Calu3 (cell line): ENCODE measurements at regions not wholly inside any gene's neighbourhood (a gene's known extent, or its start where the extent isn't known, plus 50 kb on each side); places are given as distances from the start of the nearest gene placed in this dataset.

Experiments used
- BruUV-seq: library from RNA; stranded (reverse); fragments of 400-500 nt; replicated peaks from 2 replicates; lab custom pipeline; 2021; lab: Mats Ljungman, UMichigan
- CTCF ChIA-PET: fragments of 300-600 bp; sonication (Branson Sonifier 250); formaldehyde crosslinking; loops from one replicate; lab custom pipeline; 2022; ENCODE audit warnings: antibody characterized with exemption; lab: Charles Lee
- DNase-seq: peaks from one replicate; pipeline ENCODE4 v3.0.0; 2022
- H3K27ac Mint-ChIP-seq: one replicate; pipeline ENCODE4 v1.8.0; 2022; ENCODE audit warnings: mixed read lengths; ENCODE audit not compliant: unreplicated experiment
- H3K27me3 Mint-ChIP-seq: one replicate; pipeline ENCODE4 v1.8.0; 2022; ENCODE audit warnings: mixed read lengths; ENCODE audit not compliant: unreplicated experiment
- H3K36me3 Mint-ChIP-seq: one replicate; pipeline ENCODE4 v1.8.0; 2022; ENCODE audit warnings: mild to moderate bottlenecking, moderate library complexity, mixed read lengths; ENCODE audit not compliant: insufficient read depth, unreplicated experiment
- H3K4me1 Mint-ChIP-seq: one replicate; pipeline ENCODE4 v1.8.0; 2022; ENCODE audit warnings: mild to moderate bottlenecking, low read depth, mixed read lengths; ENCODE audit not compliant: unreplicated experiment
- H3K4me3 Mint-ChIP-seq: one replicate; pipeline ENCODE4 v1.8.0; 2022; ENCODE audit warnings: mild to moderate bottlenecking, low read depth, moderate library complexity, mixed read lengths; ENCODE audit not compliant: unreplicated experiment
- H3K9me3 Mint-ChIP-seq: one replicate; pipeline ENCODE4 v1.8.0; 2022; ENCODE audit warnings: low read depth, mixed read lengths; ENCODE audit not compliant: unreplicated experiment
- CTCF ChIP-seq: fragments of 200-600 bp; IDR thresholded peaks from one replicate; pipeline ENCODE4 v1.8.0; 2022; ENCODE audit warnings: antibody characterized with exemption; ENCODE audit not compliant: unreplicated experiment
- intact Hi-C: fragments of 100-400 bp; cut with micrococcal nuclease; formaldehyde crosslinking; loops from one replicate; pipeline ENCODE4 v1.10.0; 2022; ENCODE audit not compliant: unreplicated experiment

DNA sequence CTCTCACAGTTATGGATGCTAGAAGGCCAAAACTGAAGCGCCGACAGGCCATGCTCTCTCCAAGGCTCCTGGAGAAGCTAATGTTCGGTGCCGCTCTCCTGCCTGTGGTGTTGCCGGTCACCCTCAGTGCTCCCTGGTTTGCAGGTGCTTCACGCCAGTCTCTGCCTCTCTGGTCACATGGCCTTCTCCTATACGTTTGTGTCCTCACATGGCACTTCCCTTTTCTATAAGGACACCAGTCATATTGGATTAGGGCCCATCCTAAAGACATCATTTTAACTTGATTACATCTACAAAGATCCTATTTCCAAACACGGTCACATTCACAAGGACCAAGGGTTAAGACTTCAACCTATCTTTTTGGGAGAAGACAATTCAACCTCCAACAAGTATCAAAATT, 671.3 kb upstream of the ARGLU1 start:
- CTCF ChIA-PET: no interaction called here
- DNase-seq: no peak
- H3K4me1 Mint-ChIP-seq: no peaks in the 10 kb centered on the region
- intact Hi-C loops: no loop called here
- no peak for TF ChIP-seq CTCF
- no peak overlapping the region for H3K27ac Mint-ChIP-seq
- no peaks in the 10 kb centered on the region for H3K9me3 Mint-ChIP-seq
- no peaks in the 10 kb centered on the region for H3K27me3 Mint-ChIP-seq
- H3K4me3 Mint-ChIP-seq: no peak overlapping the region
- no peaks in the 10 kb centered on the region for H3K36me3 Mint-ChIP-seq
- no TSS peak for BruUV-seq

DNA sequence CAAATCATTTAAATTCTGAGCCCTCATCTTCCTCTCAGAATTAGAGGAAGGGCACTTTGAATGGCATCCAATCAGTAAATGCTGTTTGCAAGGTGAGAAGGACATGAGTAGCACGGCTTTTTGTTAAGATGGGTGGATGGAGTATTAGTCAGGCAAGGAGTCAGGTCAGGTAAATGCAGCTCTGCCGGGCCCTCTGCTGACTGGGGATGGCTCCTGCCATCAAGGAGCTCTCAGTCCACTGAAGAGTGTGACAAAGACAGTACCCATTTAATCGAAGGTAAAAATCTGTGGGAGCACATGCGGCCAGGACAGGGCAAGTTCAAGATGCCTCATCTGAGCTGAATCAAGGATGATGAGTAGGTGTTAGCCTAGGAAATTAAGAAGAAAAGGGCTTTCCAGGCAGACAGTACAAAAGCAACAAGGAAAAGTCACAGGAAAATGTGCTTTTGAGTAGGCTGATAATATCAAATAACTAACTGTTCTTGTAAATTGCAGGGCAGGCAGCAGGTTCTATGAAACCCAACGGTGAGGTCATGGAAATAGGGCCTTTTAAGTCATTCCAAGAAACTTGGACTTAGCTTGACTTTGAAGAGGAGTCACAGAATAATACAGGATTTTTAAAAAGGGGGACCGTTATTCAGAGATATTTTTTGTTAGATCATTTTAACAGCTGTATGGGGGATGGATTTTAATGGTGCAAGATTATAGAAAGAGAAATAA, 670.5 kb upstream of the ARGLU1 start:
- Mint-ChIP-seq H3K27ac (no peak overlapping the region), H3K4me1 (no peaks in the 10 kb centered on the region)
- no TSS peak for BruUV-seq

DNA sequence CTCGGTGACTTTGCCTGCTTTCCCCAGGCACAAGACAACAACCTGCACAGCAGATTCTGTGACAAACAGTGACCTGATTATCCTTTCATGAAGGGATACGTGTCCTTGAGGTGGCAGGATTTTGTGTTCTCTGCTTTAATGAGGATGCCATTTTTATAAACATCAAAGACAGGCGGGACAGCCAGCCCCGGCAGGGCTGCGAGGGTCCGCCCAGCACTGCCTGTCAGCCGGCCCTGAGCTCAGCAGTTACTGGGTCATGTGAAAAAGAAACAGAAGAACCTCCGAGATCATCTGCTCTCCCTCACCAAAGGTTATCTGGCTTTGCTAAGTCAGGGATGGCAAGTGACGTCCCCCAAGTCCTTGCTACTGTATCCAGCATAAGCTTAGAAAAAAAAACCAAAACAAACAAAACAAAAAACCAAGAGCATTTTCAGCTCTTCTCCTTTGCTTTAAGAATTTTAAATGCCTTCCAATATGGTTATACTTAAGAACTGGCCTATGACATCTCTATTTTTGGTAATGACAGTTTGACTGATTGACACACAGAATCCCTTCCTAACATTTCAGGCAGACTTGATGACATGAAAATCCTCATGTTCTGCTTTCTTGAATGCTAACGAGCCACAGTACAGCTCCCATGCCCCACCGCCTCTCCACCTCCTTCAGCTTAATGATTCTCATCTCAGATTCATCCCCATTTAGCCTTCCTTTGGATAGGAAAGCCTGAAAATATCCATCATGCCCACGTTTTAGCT, 666.6 kb upstream of the ARGLU1 start:
- no peaks in the 10 kb centered on the region for H3K27me3 Mint-ChIP-seq
- no peak overlapping the region for H3K4me3 Mint-ChIP-seq
- H3K4me1 Mint-ChIP-seq: no peaks in the 10 kb centered on the region
- BruUV-seq: no TSS peak
- H3K9me3 Mint-ChIP-seq: no peaks in the 10 kb centered on the region
- no peak for TF ChIP-seq CTCF
- DNase-seq: no peak
- CTCF ChIA-PET: no interaction called here
- intact Hi-C loops: no loop called here
- no peak overlapping the region for H3K27ac Mint-ChIP-seq
- no peaks in the 10 kb centered on the region for H3K36me3 Mint-ChIP-seq

More for the DNA sequence above, 670.5 kb upstream of the ARGLU1 start:
- CTCF ChIA-PET: no interaction called here
- intact Hi-C loops: no loop called here
- Mint-ChIP-seq H3K9me3 (no peaks in the 10 kb centered on the region), H3K4me3 (no peak overlapping the region), H3K36me3 (no peaks in the 10 kb centered on the region), H3K27me3 (no peaks in the 10 kb centered on the region)
- no peak for TF ChIP-seq CTCF
- DNase-seq: no peak

GRCh38 chr13:107233541-107233940, 665.6 kb upstream of the ARGLU1 start:
- no peak overlapping the region for H3K4me3 Mint-ChIP-seq
- DNase-seq: no peak
- H3K27me3 Mint-ChIP-seq: no peaks in the 10 kb centered on the region
- no peaks in the 10 kb centered on the region for H3K4me1 Mint-ChIP-seq
- BruUV-seq: no TSS peak
- H3K9me3 Mint-ChIP-seq: no peaks in the 10 kb centered on the region
- no peak for TF ChIP-seq CTCF
- intact Hi-C loops: no loop called here
- CTCF ChIA-PET: no interaction called here
- H3K27ac Mint-ChIP-seq: no peak overlapping the region
- no peaks in the 10 kb centered on the region for H3K36me3 Mint-ChIP-seq
